ENCODE measurements at regions not wholly inside any gene's neighbourhood (a gene's known extent, or its start where the extent isn't known, plus 50 kb on each side); places are given as distances from the start of the nearest gene placed in this dataset.

GRCh38 chr17:72338304-72338703 is 217.5 kb downstream of the SOX9 start:
- Histone ChIP-seq H3K4me1 (peaks cover 0 to 26% (median 11%) of the 10 kb centered on the region in 12 donors), H3K27me3 (peaks cover 0 to 17% (median 0%) of the 10 kb centered on the region in 9 donors), H3K36me3 (no peaks in the 10 kb centered on the region), H3K9me3 (no peaks in the 10 kb centered on the region), H3K27ac (peak overlapping the region in 4 of 12 donors; percentile 33 to 76 (median 60)), H3K4me3 (no peak overlapping the region)
- TF ChIP-seq, protein P1, sequence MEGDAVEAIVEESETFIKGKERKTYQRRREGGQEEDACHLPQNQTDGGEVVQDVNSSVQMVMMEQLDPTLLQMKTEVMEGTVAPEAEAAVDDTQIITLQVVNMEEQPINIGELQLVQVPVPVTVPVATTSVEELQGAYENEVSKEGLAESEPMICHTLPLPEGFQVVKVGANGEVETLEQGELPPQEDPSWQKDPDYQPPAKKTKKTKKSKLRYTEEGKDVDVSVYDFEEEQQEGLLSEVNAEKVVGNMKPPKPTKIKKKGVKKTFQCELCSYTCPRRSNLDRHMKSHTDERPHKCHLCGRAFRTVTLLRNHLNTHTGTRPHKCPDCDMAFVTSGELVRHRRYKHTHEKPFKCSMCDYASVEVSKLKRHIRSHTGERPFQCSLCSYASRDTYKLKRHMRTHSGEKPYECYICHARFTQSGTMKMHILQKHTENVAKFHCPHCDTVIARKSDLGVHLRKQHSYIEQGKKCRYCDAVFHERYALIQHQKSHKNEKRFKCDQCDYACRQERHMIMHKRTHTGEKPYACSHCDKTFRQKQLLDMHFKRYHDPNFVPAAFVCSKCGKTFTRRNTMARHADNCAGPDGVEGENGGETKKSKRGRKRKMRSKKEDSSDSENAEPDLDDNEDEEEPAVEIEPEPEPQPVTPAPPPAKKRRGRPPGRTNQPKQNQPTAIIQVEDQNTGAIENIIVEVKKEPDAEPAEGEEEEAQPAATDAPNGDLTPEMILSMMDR (IDR thresholded peaks at IDR 0.05): no peak
- DNase-seq (no peak), ATAC-seq (no peak)
- intact Hi-C loops (cut with DNase I): no loop called here
- WGBS, 4 donors: 38 to 52% (median 45%) methylated on average over 2 of the region's 2 CpGs

DNA sequence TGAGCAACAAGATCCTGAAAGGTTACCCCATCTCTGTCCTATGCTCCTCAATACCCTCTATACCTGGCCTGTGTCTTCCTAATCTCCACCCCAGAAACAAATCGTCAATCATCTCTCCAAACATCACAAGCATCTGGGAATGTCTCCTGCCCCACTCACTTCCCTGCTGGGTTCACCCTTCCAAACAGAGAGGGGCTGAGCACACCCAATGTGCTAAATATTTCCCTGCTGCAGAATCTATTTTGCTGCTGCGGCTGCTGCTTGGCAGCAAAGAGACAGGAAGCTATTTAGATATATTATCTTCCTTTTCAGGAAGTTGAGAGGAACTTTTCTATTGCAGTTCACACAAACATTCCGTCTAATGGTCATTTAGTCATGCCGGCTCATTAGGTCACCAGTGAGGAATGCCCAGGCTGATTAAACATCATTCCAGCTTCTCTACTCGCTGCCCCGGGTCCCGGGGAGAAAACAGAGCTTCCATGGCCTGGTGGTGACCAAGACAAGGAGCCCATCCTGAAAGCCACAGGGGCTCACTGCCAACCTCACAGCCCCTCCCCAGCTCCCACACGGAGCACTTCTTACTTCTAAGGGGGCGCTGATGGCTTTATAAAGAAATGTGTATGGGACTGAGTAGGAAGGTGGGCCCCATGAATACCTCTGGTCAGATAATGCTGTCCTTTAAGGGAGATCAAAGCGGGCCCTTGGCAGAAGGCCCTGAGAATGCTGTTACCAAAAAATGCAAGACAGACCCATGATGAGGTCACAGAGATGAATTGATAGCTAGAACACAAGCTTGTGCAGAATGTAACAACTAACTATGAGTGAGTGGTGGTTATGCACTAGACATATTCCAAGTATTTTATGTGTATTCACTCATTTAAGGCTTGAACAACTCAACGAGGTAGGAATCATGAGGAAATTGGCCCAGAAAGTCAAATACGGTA is 218.3 kb downstream of the SOX9 start:
- ATAC-seq (peak; percentile 47 to 80 (median 62)), DNase-seq (peak in 4 of 5 donors; percentile 35 to 41 (median 38))
- intact Hi-C loops (cut with DNase I): no loop called here
- Histone ChIP-seq H3K9me3 (no peaks in the 10 kb centered on the region), H3K27me3 (peaks cover 0 to 18% (median 0%) of the 10 kb centered on the region in 9 donors), H3K4me3 (peak overlapping the region in 1 of 12 donors; percentile 2), H3K4me1 (peaks cover 0 to 28% (median 11%) of the 10 kb centered on the region in 12 donors), H3K27ac (peak overlapping the region in 7 of 12 donors; percentile 10 to 81 (median 55)), H3K36me3 (no peaks in the 10 kb centered on the region)
- TF ChIP-seq, protein P1 (IDR thresholded peaks at IDR 0.05): no peak
- TF ChIP-seq POLR2A (IDR thresholded peaks at IDR 0.05): no peak
- 18 to 24% (median 23%) methylated on average over 9 to 12 of the region's 12 CpGs for WGBS, 4 donors

DNA sequence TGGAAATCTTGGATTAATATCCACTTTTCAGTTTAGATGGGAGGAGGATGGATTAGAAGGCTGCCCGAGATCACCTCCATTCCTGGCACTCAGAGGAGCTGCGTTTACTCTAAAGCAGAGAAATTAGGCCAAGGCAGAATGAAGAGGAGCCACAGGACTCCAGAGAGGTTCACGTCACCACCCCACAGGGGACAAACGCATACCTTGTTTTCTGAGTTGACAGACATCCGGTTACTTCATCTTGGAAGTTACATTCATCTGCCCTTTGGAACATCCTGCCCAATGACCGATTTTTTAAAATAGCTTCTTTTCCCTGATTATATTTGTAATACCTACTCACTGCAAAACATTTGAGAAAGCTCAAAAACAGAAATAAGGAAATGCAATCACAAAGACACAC is 220.0 kb downstream of the SOX9 start:
- TF ChIP-seq, protein P1 (IDR thresholded peaks at IDR 0.05): no peak
- TF ChIP-seq POLR2A (IDR thresholded peaks at IDR 0.05): no peak
- Histone ChIP-seq H3K36me3 (no peaks in the 10 kb centered on the region), H3K4me3 (no peak overlapping the region), H3K27ac (no peak overlapping the region), H3K4me1 (peaks cover 0 to 28% (median 11%) of the 10 kb centered on the region in 12 donors), H3K27me3 (peaks cover 0 to 11% (median 0%) of the 10 kb centered on the region in 9 donors), H3K9me3 (no peaks in the 10 kb centered on the region)
- no peak for ATAC-seq
- WGBS, 4 donors: 67 to 72% (median 71%) methylated on average over 6 of the region's 6 CpGs
- intact Hi-C loops (cut with DNase I): no loop called here
- no peak for DNase-seq

GRCh38 chr17:72342061-72342460 is 221.2 kb downstream of the SOX9 start:
- no peaks in the 10 kb centered on the region for H3K36me3 ChIP-seq
- H3K4me3 ChIP-seq: no peak overlapping the region
- intact Hi-C loops (cut with DNase I): no loop called here
- H3K27ac ChIP-seq: no peak overlapping the region
- peaks cover 0 to 28% (median 11%) of the 10 kb centered on the region in 12 donors for H3K4me1 ChIP-seq
- TF ChIP-seq, protein P1 (IDR thresholded peaks at IDR 0.05): no peak
- TF ChIP-seq POLR2A (IDR thresholded peaks at IDR 0.05): no peak
- DNase-seq (no peak), ATAC-seq (no peak)
- 34 to 49% (median 36%) methylated on average over 5 of the region's 5 CpGs for WGBS, 4 donors
- H3K27me3 ChIP-seq: peaks cover 0 to 11% (median 0%) of the 10 kb centered on the region in 9 donors
- no peaks in the 10 kb centered on the region for H3K9me3 ChIP-seq

Data from heart left ventricle (tissue), 16 donors.